ENCODE measurements at regions not wholly inside any gene's neighbourhood (a gene's known extent, or its start where the extent isn't known, plus 50 kb on each side); places are given as distances from the start of the nearest gene placed in this dataset.

- Mint-ChIP-seq H3K4me1 (no peaks in the 10 kb centered on the region), H3K4me3 (no peak overlapping the region), H3K36me3 (no peaks in the 10 kb centered on the region), H3K27me3 (ENCODE audit: low read depth) (no peaks in the 10 kb centered on the region), H3K27ac (no peak overlapping the region), H3K9me3 (no peaks in the 10 kb centered on the region)
- DNase-seq (ENCODE audit: low spot score) (no peak), ATAC-seq (no peak)
- POLR2A ChIA-PET = no interaction called here
- CTCF ChIA-PET = interaction anchor here (1.2 kb wide), 1 partner anchor 10 kb away, joined by 3 read pairs; no protein-coding TSS in a partner anchor
- no peak for TF ChIP-seq ETV6 (CRISPR knock-in tag; IDR thresholded peaks at IDR 0.05)
- TF ChIP-seq ZNF512 (CRISPR knock-in tag; IDR thresholded peaks at IDR 0.05; ENCODE audit: borderline replicate concordance) = no peak
- TF ChIP-seq ZNF416 (CRISPR knock-in tag; IDR thresholded peaks at IDR 0.05) = no peak
- no peak for TF ChIP-seq AR (CRISPR knock-in tag; IDR thresholded peaks at IDR 0.05)
- no peak for TF ChIP-seq JAZF1 (CRISPR knock-in tag; IDR thresholded peaks at IDR 0.05)
- TF ChIP-seq MLX (CRISPR knock-in tag; IDR thresholded peaks at IDR 0.05) = no peak
- no peak for TF ChIP-seq OVOL2 (CRISPR knock-in tag; IDR thresholded peaks at IDR 0.05; ENCODE audit: borderline replicate concordance)
- no peak for TF ChIP-seq USF1 (CRISPR knock-in tag; IDR thresholded peaks at IDR 0.05)
- no peak for TF ChIP-seq CTCF (IDR thresholded peaks at IDR 0.05)
- no peak for TF ChIP-seq NR2C2 (CRISPR knock-in tag; IDR thresholded peaks at IDR 0.05)
- TF ChIP-seq ZNF423 (CRISPR knock-in tag; IDR thresholded peaks at IDR 0.05) = no peak
- TF ChIP-seq ZNF671 (CRISPR knock-in tag; IDR thresholded peaks at IDR 0.05) = no peak
- TF ChIP-seq MXD4 (CRISPR knock-in tag; IDR thresholded peaks at IDR 0.05; ENCODE audit: borderline replicate concordance) = no peak
- TF ChIP-seq TEAD1 (CRISPR knock-in tag; IDR thresholded peaks at IDR 0.05) = no peak
- TF ChIP-seq USF2 (CRISPR knock-in tag; IDR thresholded peaks at IDR 0.05) = no peak
- TF ChIP-seq PREB (CRISPR knock-in tag; IDR thresholded peaks at IDR 0.05; ENCODE audit: borderline replicate concordance) = no peak
- TF ChIP-seq PRDM15 (CRISPR knock-in tag; IDR thresholded peaks at IDR 0.05) = no peak
- no peak for TF ChIP-seq ATF6 (CRISPR knock-in tag; IDR thresholded peaks at IDR 0.05)
- TF ChIP-seq MAX (CRISPR knock-in tag; IDR thresholded peaks at IDR 0.05) = no peak
- no peak for TF ChIP-seq CBFB (CRISPR knock-in tag; IDR thresholded peaks at IDR 0.05; ENCODE audit: low read depth)
Measured at GRCh38 chr4:60743654-60744053, 456.5 kb upstream of the ADGRL3 start.

All from WTC11 (cell line).